Loucy (cell line): ENCODE measurements at regions not wholly inside any gene's neighbourhood (a gene's known extent, or its start where the extent isn't known, plus 50 kb on each side); places are given as distances from the start of the nearest gene placed in this dataset.
A peak's percentile ranks its signal among the peaks of the same experiment; 100 is the strongest.

Source experiments
- H2AFZ ChIP-seq: fragments of 200-600 bp; sonication (generic); 2 replicates; pipeline ENCODE4 v1.6.0; 2016; ENCODE audit warnings: antibody characterized with exemption, mild to moderate bottlenecking, low read length, moderate library complexity
- H3F3A ChIP-seq: fragments of 200-600 bp; 2 replicates; pipeline ENCODE4 v1.6.0; 2016; ENCODE audit warnings: antibody characterized with exemption, low read depth, mild to moderate bottlenecking
- H3K27me3 ChIP-seq: fragments of 200-600 bp; sonication (generic); 2 replicates; pipeline ENCODE4 v1.6.1; 2014; ENCODE audit warnings: low read length, mild to moderate bottlenecking; ENCODE audit not compliant: insufficient read depth, poor library complexity, severe bottlenecking
- H3K36me3 ChIP-seq: fragments of 200-600 bp; sonication (generic); 2 replicates; pipeline ENCODE4 v1.6.1; 2016; ENCODE audit warnings: low read length; ENCODE audit not compliant: insufficient read depth
- H3K4me1 ChIP-seq: fragments of 200-600 bp; sonication (generic); 2 replicates; pipeline ENCODE4 v1.5.1; 2014; ENCODE audit warnings: low read length, mild to moderate bottlenecking; ENCODE audit not compliant: insufficient read depth, poor library complexity, severe bottlenecking
- H3K4me2 ChIP-seq: fragments of 200-600 bp; sonication (generic); 2 replicates; pipeline ENCODE4 v1.6.0; 2014; ENCODE audit warnings: antibody characterized with exemption, low read length, low read depth, mild to moderate bottlenecking; ENCODE audit not compliant: poor library complexity, severe bottlenecking
- H3K4me3 ChIP-seq: fragments of 200-600 bp; sonication (generic); 2 replicates; pipeline ENCODE4 v1.5.1; 2014; ENCODE audit warnings: low read length, mild to moderate bottlenecking, mixed read lengths; ENCODE audit not compliant: poor library complexity, severe bottlenecking
- H3K79me2 ChIP-seq: fragments of 200-600 bp; sonication (generic); 2 replicates; pipeline ENCODE4 v1.6.1; 2014; ENCODE audit warnings: low read length; ENCODE audit not compliant: insufficient read depth
- H3K9ac ChIP-seq: fragments of 200-600 bp; sonication (generic); 2 replicates; pipeline ENCODE4 v1.6.0; 2014; ENCODE audit warnings: mild to moderate bottlenecking, low read depth, low read length, moderate library complexity; ENCODE audit not compliant: poor library complexity, severe bottlenecking
- H3K9me2 ChIP-seq: fragments of 200-600 bp; sonication (generic); replicated peaks from 2 replicates; pipeline ENCODE4 v1.6.1; 2016; ENCODE audit warnings: low read depth, low read length, mixed read lengths
- H3K9me3 ChIP-seq: fragments of 200-600 bp; sonication (generic); 2 replicates; pipeline ENCODE4 v1.6.1; 2014; ENCODE audit warnings: mild to moderate bottlenecking, antibody characterized with exemption, low read length, low read depth; ENCODE audit not compliant: insufficient read depth
- H4K20me1 ChIP-seq: fragments of 200-600 bp; sonication (generic); 2 replicates; pipeline ENCODE4 v1.6.0; 2014; ENCODE audit warnings: antibody characterized with exemption, low read length, mild to moderate bottlenecking; ENCODE audit not compliant: insufficient read depth, poor library complexity, severe bottlenecking
- CTCF ChIP-seq: fragments of 200-600 bp; sonication (generic); conservative IDR thresholded peaks from 2 replicates; pipeline ENCODE4 v1.5.1; 2014; ENCODE audit warnings: mild to moderate bottlenecking, antibody characterized with exemption, low read length
- EZH2phosphoT487 ChIP-seq: fragments of 200-600 bp; IDR thresholded peaks from 2 replicates; pipeline ENCODE4 v1.6.1; 2018; ENCODE audit warnings: antibody characterized with exemption, mild to moderate bottlenecking, moderate library complexity, borderline replicate concordance

GRCh38 chr18:38483326-38483725 lies 917.7 kb upstream of the CELF4 start:
- Histone ChIP-seq H3K9me3 (peaks cover 14% of the 10 kb centered on the region; the same call in 1 of the 2 replicates), H3K79me2 (no peaks in the 10 kb centered on the region), H3K9me2 (no peaks in the 10 kb centered on the region), H3K4me2 (no peak overlapping the region), H3K9ac (no peak overlapping the region), H2AFZ (no peak overlapping the region), H3K27me3 (no peaks in the 10 kb centered on the region), H3K4me3 (no peak overlapping the region), H3K4me1 (peaks cover 20% of the 10 kb centered on the region), H3K36me3 (no peaks in the 10 kb centered on the region), H3F3A (no peaks in the 10 kb centered on the region), H4K20me1 (no peaks in the 10 kb centered on the region)
- TF ChIP-seq EZH2phosphoT487 (no peak), CTCF (no peak)

DNA sequence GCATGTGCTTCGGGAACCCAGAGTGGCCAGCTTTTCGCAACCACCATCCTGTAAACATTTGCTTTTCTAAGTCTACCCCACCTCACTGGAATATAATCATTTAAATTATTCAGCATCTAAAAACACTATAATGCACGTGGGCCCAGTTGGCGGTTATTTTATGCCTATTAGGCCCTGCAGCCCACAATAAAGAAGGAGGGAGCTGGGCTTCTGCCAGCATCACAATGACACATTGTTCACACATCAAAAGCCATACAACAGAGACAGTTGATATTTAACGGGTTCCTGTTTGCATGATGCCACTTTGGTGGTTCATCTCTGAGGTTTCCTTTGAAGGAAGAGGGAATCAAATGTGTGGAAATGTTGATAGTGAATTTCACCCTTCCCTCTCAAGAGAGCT lies 916.0 kb upstream of the CELF4 start:
- Histone ChIP-seq H3K4me1 (peaks cover 20% of the 10 kb centered on the region), H3K27me3 (no peaks in the 10 kb centered on the region), H3K4me2 (peak overlapping the region; percentile 26), H3K4me3 (no peak overlapping the region), H3K9me3 (peaks cover 14% of the 10 kb centered on the region; the same call in 1 of the 2 replicates), H3K9ac (peak overlapping the region; percentile 19), H3K9me2 (no peaks in the 10 kb centered on the region), H3F3A (no peaks in the 10 kb centered on the region), H4K20me1 (no peaks in the 10 kb centered on the region), H3K79me2 (no peaks in the 10 kb centered on the region), H2AFZ (no peak overlapping the region), H3K36me3 (no peaks in the 10 kb centered on the region)
- no peak for TF ChIP-seq CTCF
- no peak for TF ChIP-seq EZH2phosphoT487

- peaks cover under 1% of the 10 kb centered on the region for H3K4me1 ChIP-seq
- no peak overlapping the region for H3K4me2 ChIP-seq
- no peaks in the 10 kb centered on the region for H4K20me1 ChIP-seq
- peaks cover 14% of the 10 kb centered on the region; the same call in 1 of the 2 replicates for H3K9me3 ChIP-seq
- H3K9ac ChIP-seq, result no peak overlapping the region
- no peaks in the 10 kb centered on the region for H3K27me3 ChIP-seq
- no peak for TF ChIP-seq EZH2phosphoT487
- TF ChIP-seq CTCF, result no peak
- H3K9me2 ChIP-seq, result no peaks in the 10 kb centered on the region
- no peaks in the 10 kb centered on the region for H3K36me3 ChIP-seq
- H3F3A ChIP-seq, result no peaks in the 10 kb centered on the region
- no peak overlapping the region for H2AFZ ChIP-seq
- no peaks in the 10 kb centered on the region for H3K79me2 ChIP-seq
- H3K4me3 ChIP-seq, result no peak overlapping the region
Observed at GRCh38 chr18:38475686-38476085, 910.1 kb upstream of the CELF4 start.
